DND-41 (cell line): ENCODE measurements at regions not wholly inside any gene's neighbourhood (a gene's known extent, or its start where the extent isn't known, plus 50 kb on each side); places are given as distances from the start of the nearest gene placed in this dataset.
A peak's percentile ranks its signal among the peaks of the same experiment; 100 is the strongest.

ENCODE experiments used
- ATAC-seq: fragments of 200-7000 bp; cut with Tn5 transposase; 3 replicates; pipeline ENCODE4 v1.9.1; 2021; ENCODE audit warnings: low read depth; ENCODE audit not compliant: insufficient read depth
- DNase-seq: peaks from one replicate; pipeline ENCODE4 v3.0.0-alpha.2; 2020
- H2AFZ ChIP-seq: 2 replicates; pipeline ENCODE4 v1.6.0; 2012; ENCODE audit warnings: low read depth, low read length
- H3K27ac ChIP-seq: 2 replicates; pipeline ENCODE4 v1.5.1; 2012; ENCODE audit warnings: low read length, inconsistent platforms
- H3K27me3 ChIP-seq: fragments of 200-600 bp; sonication (generic); 2 replicates; pipeline ENCODE4 v1.6.0; 2012; ENCODE audit warnings: low read length, mild to moderate bottlenecking, inconsistent platforms; ENCODE audit not compliant: insufficient read depth, poor library complexity
- H3K36me3 ChIP-seq: 2 replicates; pipeline ENCODE4 v1.5.1; 2012; ENCODE audit warnings: low read length, inconsistent platforms; ENCODE audit not compliant: insufficient read depth
- H3K4me1 ChIP-seq: 2 replicates; pipeline ENCODE4 v1.5.1; 2012; ENCODE audit warnings: mild to moderate bottlenecking, low read length; ENCODE audit not compliant: insufficient read depth
- H3K4me2 ChIP-seq: 2 replicates; pipeline ENCODE4 v1.6.0; 2012; ENCODE audit warnings: mild to moderate bottlenecking, moderate library complexity, low read length, inconsistent platforms; ENCODE audit not compliant: insufficient read depth
- H3K4me3 ChIP-seq, 2 experiments: fragments of 200-600 bp in 1 of 2; shearing (Covaris generic) in 1 of 2; 2 replicates each; pipeline ENCODE4 v1.5.1; 2012 to 2016; ENCODE audit warnings: inconsistent platforms in 2 of 2, low read length in 2 of 2, mild to moderate bottlenecking in 2 of 2, low read depth in 1 of 2, moderate library complexity in 1 of 2
- H3K79me2 ChIP-seq: 2 replicates; pipeline ENCODE4 v1.6.0; 2012; ENCODE audit warnings: low read length, inconsistent platforms; ENCODE audit not compliant: insufficient read depth
- H3K9ac ChIP-seq: 2 replicates; pipeline ENCODE4 v1.6.0; 2012; ENCODE audit warnings: low read depth, mild to moderate bottlenecking, inconsistent platforms, low read length, moderate library complexity
- H3K9me3 ChIP-seq: 2 replicates; pipeline ENCODE4 v1.5.1; 2012; ENCODE audit warnings: low read length, moderate library complexity, mild to moderate bottlenecking, inconsistent platforms; ENCODE audit not compliant: insufficient read depth, severe bottlenecking
- H4K20me1 ChIP-seq: 2 replicates; pipeline ENCODE4 v1.6.0; 2012; ENCODE audit warnings: low read length; ENCODE audit not compliant: insufficient read depth
- EZH2 ChIP-seq: IDR thresholded peaks from 3 replicates; pipeline ENCODE4 v1.6.1; 2012; ENCODE audit warnings: borderline replicate concordance, low read depth, mild to moderate bottlenecking, moderate library complexity, low read length, inconsistent platforms; ENCODE audit not compliant: severe bottlenecking
- TF ChIP-seq, protein P1 (sequence below): IDR thresholded peaks from 2 replicates; pipeline ENCODE4 v1.5.1; 2012; ENCODE audit warnings: borderline replicate concordance, low read length, moderate library complexity, mild to moderate bottlenecking; ENCODE audit not compliant: poor library complexity, severe bottlenecking; ENCODE audit errors: extremely low read depth

DNA sequence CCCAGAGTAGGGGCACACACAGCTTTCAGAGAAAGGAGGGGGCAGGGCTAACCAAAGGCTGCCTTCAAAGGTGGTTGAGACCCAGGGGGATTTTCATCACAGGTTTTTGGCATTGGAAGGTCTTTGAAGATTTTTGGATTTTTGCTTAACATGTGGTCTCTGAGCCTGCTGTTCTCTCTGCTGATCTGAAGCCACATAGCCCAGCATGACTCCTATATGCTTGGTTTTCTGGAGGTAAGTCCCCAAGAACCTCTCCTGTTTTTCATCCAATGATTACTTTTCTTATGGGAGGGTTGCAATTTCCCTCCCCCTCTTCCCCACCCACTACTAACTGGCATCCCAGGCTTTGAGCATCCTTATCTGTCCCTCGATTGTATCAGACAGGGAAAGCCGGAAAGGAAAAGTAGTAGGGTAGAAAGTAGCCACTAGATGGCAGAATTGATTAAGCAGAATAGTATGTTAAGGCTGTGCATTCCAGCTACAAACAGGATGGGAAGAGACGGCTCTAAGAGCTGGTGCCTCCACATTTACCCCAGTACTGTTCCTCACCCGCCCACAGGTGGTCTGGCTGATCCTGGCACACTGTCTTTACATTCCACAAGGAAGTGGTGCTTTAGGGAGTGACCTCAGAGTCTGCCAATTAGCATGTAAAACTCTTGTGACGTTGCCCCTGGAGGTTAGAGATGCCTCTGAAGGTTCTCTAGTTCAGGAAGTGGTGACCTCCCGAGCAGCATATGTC, 218.9 kb upstream of the EDNRB start:
- no peak overlapping the region for H3K4me2 ChIP-seq
- H3K4me3 ChIP-seq: no peak overlapping the region
- ATAC-seq (peak; percentile 88), DNase-seq (peak; percentile 16)
- H3K9me3 ChIP-seq: no peaks in the 10 kb centered on the region
- TF ChIP-seq, protein P1, sequence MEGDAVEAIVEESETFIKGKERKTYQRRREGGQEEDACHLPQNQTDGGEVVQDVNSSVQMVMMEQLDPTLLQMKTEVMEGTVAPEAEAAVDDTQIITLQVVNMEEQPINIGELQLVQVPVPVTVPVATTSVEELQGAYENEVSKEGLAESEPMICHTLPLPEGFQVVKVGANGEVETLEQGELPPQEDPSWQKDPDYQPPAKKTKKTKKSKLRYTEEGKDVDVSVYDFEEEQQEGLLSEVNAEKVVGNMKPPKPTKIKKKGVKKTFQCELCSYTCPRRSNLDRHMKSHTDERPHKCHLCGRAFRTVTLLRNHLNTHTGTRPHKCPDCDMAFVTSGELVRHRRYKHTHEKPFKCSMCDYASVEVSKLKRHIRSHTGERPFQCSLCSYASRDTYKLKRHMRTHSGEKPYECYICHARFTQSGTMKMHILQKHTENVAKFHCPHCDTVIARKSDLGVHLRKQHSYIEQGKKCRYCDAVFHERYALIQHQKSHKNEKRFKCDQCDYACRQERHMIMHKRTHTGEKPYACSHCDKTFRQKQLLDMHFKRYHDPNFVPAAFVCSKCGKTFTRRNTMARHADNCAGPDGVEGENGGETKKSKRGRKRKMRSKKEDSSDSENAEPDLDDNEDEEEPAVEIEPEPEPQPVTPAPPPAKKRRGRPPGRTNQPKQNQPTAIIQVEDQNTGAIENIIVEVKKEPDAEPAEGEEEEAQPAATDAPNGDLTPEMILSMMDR: peak; percentile 81
- no peak for TF ChIP-seq EZH2
- H2AFZ ChIP-seq: no peak overlapping the region
- no peaks in the 10 kb centered on the region for H3K79me2 ChIP-seq
- H3K4me1 ChIP-seq: no peaks in the 10 kb centered on the region
- H3K27ac ChIP-seq: no peak overlapping the region
- no peaks in the 10 kb centered on the region for H3K27me3 ChIP-seq
- no peaks in the 10 kb centered on the region for H4K20me1 ChIP-seq
- no peaks in the 10 kb centered on the region for H3K36me3 ChIP-seq
- H3K9ac ChIP-seq: no peak overlapping the region

DNA sequence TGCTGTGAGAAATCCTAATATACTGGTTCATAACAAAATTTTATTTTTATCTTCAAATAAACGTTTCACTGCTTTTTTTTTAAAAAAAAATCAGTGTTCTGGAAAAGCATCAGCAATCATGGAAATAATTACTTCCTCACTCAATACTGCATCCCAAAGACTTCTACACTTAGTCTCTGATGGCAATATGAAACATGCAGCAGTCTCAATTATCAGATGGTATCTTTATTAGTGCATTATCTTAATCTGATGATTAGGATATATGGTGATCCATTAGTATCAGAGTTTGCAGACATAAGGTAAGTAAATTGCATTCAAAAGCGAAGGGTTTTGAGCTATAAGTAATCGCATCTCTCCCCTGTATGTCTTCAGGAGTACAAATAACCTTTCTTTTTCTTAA, 218.3 kb upstream of the EDNRB start:
- Histone ChIP-seq H3K27me3 (no peaks in the 10 kb centered on the region), H2AFZ (no peak overlapping the region), H3K9ac (no peak overlapping the region), H3K4me3 (no peak overlapping the region), H3K4me1 (no peaks in the 10 kb centered on the region), H3K36me3 (no peaks in the 10 kb centered on the region), H3K79me2 (no peaks in the 10 kb centered on the region), H3K9me3 (no peaks in the 10 kb centered on the region), H3K27ac (no peak overlapping the region), H4K20me1 (no peaks in the 10 kb centered on the region), H3K4me2 (no peak overlapping the region)
- DNase-seq (no peak), ATAC-seq (no peak)
- TF ChIP-seq, protein P1: no peak
- TF ChIP-seq EZH2: no peak

DNA sequence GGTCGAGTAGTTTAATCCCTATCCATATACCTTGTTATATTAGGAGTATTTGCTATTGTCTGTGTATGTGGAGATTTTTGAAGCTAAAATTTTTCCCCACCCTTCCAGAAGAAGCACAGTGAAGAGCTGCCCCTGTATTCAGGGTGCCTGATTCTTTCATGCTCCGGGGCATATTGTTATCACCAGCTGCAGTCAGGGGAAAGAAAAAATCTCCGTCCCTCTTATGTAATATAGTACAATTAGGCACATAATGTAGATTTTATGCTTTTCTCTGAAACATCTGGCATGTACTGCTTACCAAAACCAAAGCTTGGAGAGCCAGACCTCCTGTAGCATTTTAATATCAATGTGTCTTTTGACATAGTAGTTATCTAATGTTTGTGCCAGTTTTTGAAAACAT, 214.9 kb upstream of the EDNRB start:
- Histone ChIP-seq H3K4me3 (no peak overlapping the region), H3K27me3 (no peaks in the 10 kb centered on the region), H3K4me1 (no peaks in the 10 kb centered on the region), H3K4me2 (no peak overlapping the region), H2AFZ (no peak overlapping the region), H4K20me1 (no peaks in the 10 kb centered on the region), H3K36me3 (no peaks in the 10 kb centered on the region), H3K9me3 (no peaks in the 10 kb centered on the region), H3K9ac (no peak overlapping the region), H3K27ac (no peak overlapping the region), H3K79me2 (no peaks in the 10 kb centered on the region)
- no peak for ATAC-seq
- DNase-seq: no peak
- TF ChIP-seq, protein P1: no peak
- no peak for TF ChIP-seq EZH2

DNA sequence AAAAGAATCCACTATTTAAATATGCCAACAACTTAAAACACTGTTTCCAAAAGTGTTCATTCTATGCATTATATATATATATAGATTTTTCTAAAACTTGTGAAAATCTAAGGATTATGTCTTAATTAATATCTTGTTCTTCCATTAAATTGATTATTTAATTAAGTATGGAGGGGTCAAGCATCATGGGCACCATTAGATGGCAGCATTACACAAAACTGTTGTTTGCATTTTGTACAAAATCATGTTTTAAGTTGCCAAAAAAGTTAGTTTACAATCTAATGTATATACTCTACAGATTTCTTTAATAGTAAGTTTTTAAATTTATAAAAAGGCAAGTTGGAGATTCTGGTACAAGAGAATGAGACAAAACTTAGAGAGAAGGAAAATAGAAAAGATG, 213.2 kb upstream of the EDNRB start:
- H3K79me2 ChIP-seq: no peaks in the 10 kb centered on the region
- DNase-seq (no peak), ATAC-seq (no peak)
- H3K4me2 ChIP-seq: no peak overlapping the region
- H3K4me1 ChIP-seq: no peaks in the 10 kb centered on the region
- H3K27me3 ChIP-seq: no peaks in the 10 kb centered on the region
- no peak overlapping the region for H3K9ac ChIP-seq
- H3K4me3 ChIP-seq: no peak overlapping the region
- H3K36me3 ChIP-seq: no peaks in the 10 kb centered on the region
- no peaks in the 10 kb centered on the region for H3K9me3 ChIP-seq
- no peaks in the 10 kb centered on the region for H4K20me1 ChIP-seq
- TF ChIP-seq, protein P1: peak; percentile 37
- no peak for TF ChIP-seq EZH2
- H3K27ac ChIP-seq: no peak overlapping the region
- H2AFZ ChIP-seq: no peak overlapping the region
